CD1c-positive myeloid dendritic cell (primary cell): ENCODE measurements at regions not wholly inside any gene's neighbourhood (a gene's known extent, or its start where the extent isn't known, plus 50 kb on each side); places are given as distances from the start of the nearest gene placed in this dataset.
"Not testable (repeated sequence)": the region's sequence is repeated elsewhere in the genome, so short reads cannot be mapped to it uniquely, and the experiment has no call there.

Experiments
- DNase-seq: peaks from one replicate; pipeline ENCODE4 v3.0.0-alpha.2; 2016; ENCODE audit errors: extremely low spot score

GRCh38 chr11:69205743-69206612 lies 50.2 kb downstream of the SMIM38 start:
- DNase-seq: no peak

- not testable (repeated sequence) for DNase-seq
Measured at GRCh38 chr11:69206613-69206965, 50.9 kb downstream of the SMIM38 start.

- no peak for DNase-seq
Measured at GRCh38 chr11:69207165-69207889, 51.6 kb downstream of the SMIM38 start.

GRCh38 chr11:69208190-69209037 lies 52.7 kb downstream of the SMIM38 start:
- DNase-seq: no peak

GRCh38 chr11:69209038-69209350 lies 53.3 kb downstream of the SMIM38 start:
- no peak for DNase-seq

- DNase-seq: no peak
Measured at GRCh38 chr11:69209421-69210309, 53.9 kb downstream of the SMIM38 start.

- DNase-seq: peak; percentile 57
Measured at GRCh38 chr11:69210310-69211035, 54.7 kb downstream of the SMIM38 start.

GRCh38 chr11:69211540-69211919 lies 55.8 kb downstream of the SMIM38 start:
- no peak for DNase-seq

GRCh38 chr11:69211920-69212797 lies 56.4 kb downstream of the SMIM38 start:
- no peak for DNase-seq

GRCh38 chr11:69212798-69213110 lies 57.0 kb downstream of the SMIM38 start:
- DNase-seq: no peak

- DNase-seq: no peak
Measured at GRCh38 chr11:69213316-69213715, 57.6 kb downstream of the SMIM38 start.

- no peak for DNase-seq
Measured at GRCh38 chr11:69213964-69214363, 58.2 kb downstream of the SMIM38 start.

GRCh38 chr11:69215216-69215615 lies 59.5 kb downstream of the SMIM38 start:
- no peak for DNase-seq

- no peak for DNase-seq
Measured at GRCh38 chr11:69215784-69216415, 60.2 kb downstream of the SMIM38 start.

GRCh38 chr11:69216647-69217051 lies 60.9 kb downstream of the SMIM38 start:
- no peak for DNase-seq

- no peak for DNase-seq
Measured at GRCh38 chr11:69217276-69218105, 61.8 kb downstream of the SMIM38 start.

GRCh38 chr11:69218271-69218682 lies 62.5 kb downstream of the SMIM38 start:
- DNase-seq: no peak

GRCh38 chr11:69218946-69219720 lies 63.4 kb downstream of the SMIM38 start:
- DNase-seq: no peak
